Frontal cortex (tissue), 3 donors: ENCODE measurements at regions not wholly inside any gene's neighbourhood (a gene's known extent, or its start where the extent isn't known, plus 50 kb on each side); places are given as distances from the start of the nearest gene placed in this dataset.
"Not testable (repeated sequence)": the region's sequence is repeated elsewhere in the genome, so short reads cannot be mapped to it uniquely, and the experiment has no call there.

ENCODE experiments used
- DNase-seq, 2 donors: peaks; one replicate each; pipeline ENCODE4 v3.0.0; 2012; ENCODE audit warnings: low spot score in 2 of 2
- FAIRE-seq: peaks from 2 replicates; lab custom pipeline; 2012; peaks lifted over from hg19 to GRCh38; lab: Jason Lieb, UNC
- donor health status: control.
- donor health status: control.
- donor health status: control.

DNA sequence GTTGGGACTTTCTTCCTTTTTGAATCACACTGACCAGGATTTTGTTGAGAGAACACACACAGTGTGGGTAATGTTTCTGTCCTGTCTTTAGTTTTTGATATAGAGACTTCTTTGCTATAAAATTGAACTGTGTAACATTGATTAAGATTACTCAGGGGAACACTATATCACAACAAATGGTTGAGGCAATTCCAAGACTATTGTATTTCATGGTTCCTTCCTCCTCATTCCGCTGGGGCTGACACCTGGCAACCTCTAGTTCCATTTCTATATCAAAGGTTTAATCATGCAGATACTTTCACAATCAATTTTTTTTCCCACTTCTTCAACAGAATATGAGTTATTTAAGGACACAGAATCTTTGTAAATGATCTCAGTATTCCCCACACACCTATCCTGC is 182.2 kb downstream of the TAF11L14 start:
- no peak for FAIRE-seq
- DNase-seq, result no peak

DNA sequence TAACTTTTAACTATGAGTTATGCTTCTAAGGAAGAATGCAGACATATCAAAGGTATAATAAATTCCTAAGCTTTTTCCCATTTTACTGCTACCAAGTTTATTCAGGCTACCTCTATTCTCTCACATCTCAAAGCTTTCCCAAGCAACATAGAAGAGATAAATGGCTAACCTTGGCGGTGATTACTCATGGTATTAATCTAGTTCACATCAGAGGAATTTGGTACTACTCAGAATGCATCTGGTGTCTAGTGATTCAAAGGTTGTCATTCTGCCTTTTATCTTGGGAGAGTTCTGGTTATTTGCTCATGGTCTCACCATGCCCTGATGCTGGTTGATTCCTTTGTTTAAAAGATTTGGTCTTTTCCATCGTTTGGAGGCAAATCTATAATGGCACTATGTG is 182.7 kb downstream of the TAF11L14 start:
- no peak for DNase-seq
- FAIRE-seq, result no peak

DNA sequence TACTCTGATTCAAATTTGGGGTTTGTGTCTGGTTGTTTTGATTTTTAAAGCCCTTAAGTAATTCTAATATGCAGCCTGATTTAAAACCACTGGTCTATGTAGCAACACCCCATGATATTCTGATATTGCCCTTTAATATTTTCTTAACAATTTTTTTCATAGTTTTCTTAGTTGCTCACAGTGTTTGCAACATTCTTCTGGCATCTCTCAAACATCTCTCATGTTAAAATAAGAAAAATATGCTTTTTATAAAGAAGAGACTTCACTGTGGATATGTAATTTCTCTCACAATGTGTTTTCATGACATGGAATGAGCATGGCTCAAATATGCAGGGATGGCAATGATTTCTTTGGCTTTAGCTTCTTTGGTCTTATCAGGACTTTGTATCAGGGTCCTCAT is 183.7 kb downstream of the TAF11L14 start:
- FAIRE-seq (no peak), DNase-seq (no peak)

DNA sequence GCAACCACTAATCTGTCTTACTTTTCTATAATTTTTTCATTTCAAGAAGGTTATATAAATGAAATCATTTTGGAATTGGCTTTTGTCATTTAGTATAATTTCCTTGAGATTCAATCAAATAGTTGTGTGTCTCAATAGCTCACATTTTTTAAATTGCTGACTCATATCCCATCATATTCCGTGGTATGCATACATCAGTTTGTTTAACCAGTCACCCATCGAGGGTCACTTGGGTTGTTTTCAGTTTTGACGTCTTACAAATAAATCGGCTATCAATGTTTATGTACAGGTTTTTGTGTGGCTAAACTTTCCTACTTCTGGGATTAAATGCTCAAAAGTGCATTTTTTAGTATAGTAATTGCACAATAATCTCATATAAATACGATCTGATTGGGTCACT is 185.5 kb downstream of the TAF11L14 start:
- FAIRE-seq (no peak), DNase-seq (no peak)

DNA sequence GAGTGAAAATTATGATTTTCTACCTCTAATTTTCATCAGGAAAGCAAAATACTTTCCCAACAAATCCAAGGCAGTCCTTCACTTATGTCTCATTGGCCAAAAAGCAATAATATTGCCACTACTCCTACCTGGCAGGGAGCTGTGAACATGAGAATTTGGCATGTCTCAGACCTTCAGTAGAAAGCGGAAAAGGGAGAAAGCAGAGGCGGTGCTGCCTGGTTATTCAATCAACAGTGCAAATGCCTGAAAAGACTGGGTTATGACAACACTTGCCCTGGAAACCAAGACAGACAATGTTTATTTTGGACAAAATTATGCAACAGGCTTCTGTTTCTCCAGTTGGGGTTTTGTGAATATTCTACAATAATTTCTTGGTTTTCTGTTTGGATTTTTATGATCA is 194.4 kb downstream of the TAF11L14 start:
- FAIRE-seq (no peak), DNase-seq (peak in 1 of 2 donors; percentile 1)

DNA sequence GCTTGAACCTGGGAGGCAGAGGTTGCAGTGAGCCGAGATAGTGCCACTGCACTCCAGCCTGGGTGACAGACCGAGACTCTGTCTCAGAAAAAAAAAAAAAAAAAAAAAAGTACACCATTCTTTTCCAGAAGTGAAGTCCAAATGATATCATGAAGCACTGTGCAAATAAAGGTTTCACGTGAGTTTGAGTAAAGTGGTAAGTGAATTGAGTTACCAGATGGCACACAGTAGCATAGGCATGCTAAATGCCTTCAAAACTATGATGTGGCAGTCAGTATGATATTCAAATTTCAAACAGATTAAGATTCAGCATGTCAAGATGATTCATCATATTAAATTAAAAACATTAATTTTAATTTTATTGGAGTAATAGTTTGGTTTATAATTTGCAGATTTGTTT is 195.2 kb downstream of the TAF11L14 start:
- FAIRE-seq, result no peak

DNA sequence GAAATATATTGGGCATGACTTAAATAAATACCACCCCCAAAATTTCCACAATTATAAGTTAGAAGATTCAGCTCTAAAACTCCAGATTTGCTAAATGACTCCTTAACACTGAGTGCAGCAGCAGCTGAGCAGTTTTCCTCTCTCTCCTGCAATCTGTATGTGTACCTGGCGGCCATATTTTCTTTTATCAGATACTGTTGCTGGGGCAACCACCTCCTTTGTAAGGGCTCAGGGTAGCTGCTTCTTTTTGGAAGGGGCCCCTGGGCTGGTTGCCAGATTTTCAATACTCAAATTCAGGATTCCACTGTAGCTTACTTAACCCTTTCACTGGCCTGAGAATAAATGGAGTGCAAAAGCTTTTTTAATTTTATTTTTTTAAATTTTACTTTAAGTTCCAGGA is 197.0 kb downstream of the TAF11L14 start:
- DNase-seq (no peak), FAIRE-seq (no peak)

More for the DNA sequence above, 195.2 kb downstream of the TAF11L14 start:
- DNase-seq, result no peak

DNA sequence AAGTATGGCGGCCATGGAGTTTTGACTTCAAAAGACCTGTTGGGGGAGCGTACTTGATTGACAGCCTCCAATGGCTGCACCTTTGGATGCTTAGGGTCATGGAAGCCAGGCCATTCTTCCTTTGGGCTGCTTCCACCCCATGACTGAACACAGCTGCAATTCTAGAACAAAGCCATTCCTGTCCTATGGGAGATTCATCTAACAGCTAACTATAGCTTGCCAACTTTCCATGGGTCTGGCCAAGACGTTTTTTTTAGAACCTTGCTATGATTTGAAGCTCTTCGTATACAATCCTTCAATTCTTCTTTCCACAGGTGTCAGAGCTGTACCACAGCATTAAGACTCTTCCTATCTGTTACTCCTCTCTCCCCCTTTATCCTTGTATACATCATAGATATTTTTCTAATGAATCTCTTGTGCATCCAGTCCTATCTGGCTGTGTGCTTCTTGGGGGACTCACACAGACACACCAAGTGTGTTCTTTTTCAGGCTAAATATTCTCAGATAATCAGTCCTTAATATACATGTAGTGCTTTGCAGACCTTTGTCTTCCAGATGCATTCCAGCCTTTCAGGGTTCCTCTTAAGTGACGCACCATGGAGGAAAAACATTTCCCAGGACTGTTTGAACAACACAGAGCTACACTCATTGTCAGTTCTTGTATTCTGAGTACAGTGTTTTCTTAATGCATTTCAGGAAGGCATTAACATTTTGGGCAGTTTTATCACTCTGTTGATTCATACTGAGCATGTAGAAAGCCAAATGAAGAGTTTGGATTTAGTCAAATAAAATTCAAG is 198.9 kb downstream of the TAF11L14 start:
- FAIRE-seq, result no peak
- no peak for DNase-seq

DNA sequence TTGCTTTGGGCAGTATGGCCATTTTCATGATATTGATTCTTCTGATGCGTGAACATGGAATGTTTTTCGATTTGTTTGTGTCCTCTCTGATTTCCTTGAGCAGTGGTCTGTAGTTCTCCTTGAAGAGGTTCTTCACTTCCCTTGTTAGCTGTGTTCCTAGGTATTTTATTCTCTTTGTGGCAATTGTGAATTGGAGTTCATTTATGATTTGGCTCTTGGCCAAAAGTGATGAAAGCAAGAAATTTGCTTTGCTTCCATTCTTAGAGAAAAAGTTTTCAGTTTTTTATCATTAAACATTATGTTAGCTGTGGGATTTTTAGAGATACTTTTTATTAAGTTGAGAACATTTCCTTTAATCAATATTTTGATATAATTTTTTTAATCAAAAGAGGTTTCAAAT is 203.5 kb downstream of the TAF11L14 start:
- FAIRE-seq, result no peak

DNA sequence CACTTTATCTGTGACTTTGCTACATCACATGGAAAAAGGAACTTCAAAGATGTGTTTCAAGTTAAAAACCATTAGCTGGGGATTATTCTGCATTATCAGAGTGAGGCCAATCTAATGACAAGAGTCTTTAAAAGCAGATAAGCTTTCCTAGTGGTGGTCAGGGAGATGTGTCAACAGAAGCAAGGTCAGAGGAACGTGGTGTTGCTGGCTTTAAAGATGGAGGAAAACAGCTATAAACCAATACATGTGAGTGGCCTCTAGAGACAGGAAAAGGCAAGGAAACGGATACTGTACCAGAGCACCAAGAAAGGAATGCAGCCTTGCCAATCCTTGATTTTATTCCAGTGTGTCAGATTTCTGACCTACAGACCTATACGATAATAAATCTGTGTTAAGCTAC is 204.2 kb downstream of the TAF11L14 start:
- FAIRE-seq (no peak), DNase-seq (no peak)

More for the DNA sequence above, 203.5 kb downstream of the TAF11L14 start:
- DNase-seq, result no peak

DNA sequence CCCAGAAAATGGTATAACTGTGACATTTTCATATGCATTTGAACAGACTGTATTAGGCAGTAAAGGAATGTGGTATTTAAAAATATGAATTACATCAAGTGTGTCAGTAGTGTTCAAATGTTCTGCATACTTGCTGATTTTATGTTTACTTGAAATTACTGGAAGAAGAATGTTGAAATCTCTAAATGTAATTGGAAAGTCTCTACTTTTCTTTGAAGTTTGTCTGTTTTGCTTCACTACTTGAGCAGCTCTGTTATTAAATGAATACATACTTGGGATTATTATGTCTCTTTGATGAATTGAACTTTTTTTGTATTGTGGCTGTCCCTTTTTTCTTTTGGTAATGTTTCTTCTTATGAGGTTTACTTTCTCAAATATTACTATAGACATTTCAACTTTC is 205.6 kb downstream of the TAF11L14 start:
- FAIRE-seq (no peak), DNase-seq (no peak)

DNA sequence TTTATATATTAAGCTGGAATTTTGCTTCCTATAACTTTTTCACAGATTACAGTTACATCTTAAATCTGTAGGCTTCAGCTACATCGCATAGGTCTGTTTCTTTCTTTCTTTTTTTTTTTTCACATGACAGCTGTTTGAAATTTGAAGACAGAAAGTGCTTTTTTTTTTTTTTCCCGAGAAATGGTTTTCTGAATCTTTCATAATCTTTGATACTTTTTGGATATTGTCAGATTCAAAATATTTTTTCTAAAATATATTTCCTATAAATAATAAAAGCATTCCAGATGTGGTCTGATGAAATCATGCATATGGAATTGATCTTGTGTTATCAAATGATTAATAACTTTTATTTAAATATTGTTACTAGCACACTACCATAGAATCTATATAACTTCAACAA is 212.2 kb downstream of the TAF11L14 start:
- FAIRE-seq (no peak), DNase-seq (no peak)

DNA sequence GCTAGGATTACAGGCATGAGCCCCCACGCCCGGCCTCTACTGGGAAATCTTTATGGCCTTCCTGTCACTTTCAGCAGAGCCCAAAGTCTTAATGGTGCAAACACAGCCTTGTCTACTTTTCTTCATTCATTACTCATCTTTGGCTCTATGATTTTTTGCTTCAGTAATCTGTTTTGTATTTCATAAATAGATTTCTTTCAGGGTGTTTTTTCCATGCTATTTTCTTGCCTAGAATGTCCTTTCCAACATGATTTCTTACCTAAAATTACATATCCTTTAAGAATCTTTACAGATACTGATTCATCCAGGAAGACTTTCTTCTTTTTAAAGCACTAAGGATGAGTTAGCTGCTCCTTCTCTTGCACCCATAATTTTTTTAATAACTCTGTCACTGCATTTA is 213.0 kb downstream of the TAF11L14 start:
- no peak for DNase-seq
- no peak for FAIRE-seq

DNA sequence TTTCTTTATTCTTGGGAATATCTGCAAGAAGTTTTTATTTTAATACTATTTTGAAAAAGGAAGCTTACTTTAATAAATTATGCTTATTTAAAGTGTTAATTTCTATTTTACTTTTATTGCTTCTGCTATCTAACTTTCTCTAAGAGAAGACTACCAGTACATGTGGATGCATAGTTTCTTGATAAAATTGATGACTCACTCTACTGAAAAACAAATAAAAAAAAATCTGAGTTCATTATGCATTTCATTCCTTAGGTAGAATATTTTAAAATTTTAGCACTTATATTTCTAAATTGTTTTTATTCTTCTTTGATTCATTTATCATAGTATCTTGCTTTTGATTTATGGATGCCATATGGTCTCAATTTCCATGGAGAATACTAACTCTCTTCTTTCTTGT is 217.9 kb downstream of the TAF11L14 start:
- DNase-seq, result no peak
- FAIRE-seq, result no peak

DNA sequence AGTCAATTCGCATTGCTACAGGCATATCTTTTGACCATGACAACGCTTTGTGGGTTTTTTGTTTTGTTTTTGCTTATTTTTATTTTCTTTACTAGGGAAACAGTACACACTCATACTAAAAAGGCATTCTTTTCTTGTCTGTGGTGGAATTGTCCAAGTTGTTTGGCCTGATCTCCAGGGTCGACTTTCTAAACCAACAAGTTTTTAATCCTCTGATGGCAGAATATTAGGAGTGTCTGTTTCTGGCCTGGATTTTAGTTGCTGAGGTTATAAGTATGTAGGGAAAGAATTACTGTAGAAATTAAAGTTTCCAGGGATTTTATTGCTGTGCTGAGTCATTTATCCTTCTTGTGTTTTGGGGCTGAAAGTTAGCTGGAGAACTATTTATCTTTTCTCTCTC is 218.5 kb downstream of the TAF11L14 start:
- DNase-seq, result no peak
- FAIRE-seq, result no peak

DNA sequence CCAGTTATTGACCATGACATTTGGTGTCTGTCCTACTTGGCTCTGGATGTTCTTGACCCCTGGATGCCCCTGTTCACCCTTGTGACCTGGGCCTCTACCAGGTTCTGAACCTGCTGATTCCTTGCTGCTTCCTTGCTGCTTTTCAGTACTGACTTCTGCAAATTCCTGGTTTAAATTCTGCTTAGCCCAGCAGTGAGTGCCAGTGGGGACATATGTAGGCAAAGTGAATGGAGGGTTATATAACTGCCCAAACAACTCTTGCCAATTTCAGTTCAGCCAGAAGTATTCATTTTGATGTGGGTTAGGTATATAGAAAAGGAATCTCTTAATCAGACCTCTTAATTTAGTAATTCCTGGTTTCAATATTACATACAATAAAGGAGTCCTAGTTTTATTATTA is 220.6 kb downstream of the TAF11L14 start:
- DNase-seq (no peak), FAIRE-seq (no peak)

DNA sequence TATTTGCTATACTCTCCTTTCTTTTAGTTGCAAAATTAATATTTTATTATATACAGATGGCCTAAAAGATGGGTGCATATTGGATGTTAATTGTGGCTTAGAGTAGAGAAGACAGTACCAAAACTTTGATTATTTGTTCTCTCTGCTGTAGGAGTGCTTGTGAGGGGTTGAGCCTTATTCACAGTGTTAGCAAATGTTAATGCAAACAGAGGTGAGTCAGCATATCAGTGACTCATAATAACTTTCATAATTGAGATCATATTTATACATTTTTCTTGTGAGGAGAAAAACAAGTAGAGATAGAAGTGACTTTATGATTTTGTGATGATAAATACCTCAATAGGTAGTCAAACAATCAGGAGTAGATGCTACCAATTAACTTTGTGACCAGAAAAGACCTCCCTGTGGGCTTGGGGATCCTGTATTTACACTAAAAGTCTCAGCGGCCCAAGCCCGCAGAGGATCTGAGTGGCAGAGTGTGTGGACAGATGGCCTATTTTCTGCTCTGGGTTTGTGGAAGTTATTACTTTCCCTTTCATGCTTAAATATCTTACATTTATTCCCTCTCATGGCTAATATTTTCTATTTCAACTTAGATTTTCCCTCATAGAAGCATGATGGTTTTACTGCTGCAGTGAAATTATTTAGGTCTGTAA is 226.5 kb downstream of the TAF11L14 start:
- DNase-seq (no peak), FAIRE-seq (no peak)

DNA sequence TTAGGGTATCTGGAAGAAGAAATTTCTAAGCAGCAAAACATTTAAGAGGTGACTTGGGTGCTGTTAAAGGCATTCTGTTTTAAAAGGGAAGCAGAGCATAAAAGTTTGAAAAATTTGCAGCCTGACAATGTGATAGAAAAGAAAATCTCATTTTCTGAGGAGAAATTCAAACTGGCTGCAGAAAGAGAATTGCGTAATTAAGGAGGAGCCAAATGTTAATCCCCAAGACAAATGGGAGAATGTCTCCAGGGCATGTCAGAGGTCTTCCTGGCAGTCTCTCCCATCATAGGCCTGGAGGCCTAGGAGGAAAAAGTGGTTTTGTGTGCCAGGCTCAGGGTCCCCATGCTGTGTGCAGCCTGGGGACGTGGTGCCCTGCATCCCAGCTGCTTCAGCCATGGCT is 230.6 kb downstream of the TAF11L14 start:
- not testable (repeated sequence) for FAIRE-seq, DNase-seq

DNA sequence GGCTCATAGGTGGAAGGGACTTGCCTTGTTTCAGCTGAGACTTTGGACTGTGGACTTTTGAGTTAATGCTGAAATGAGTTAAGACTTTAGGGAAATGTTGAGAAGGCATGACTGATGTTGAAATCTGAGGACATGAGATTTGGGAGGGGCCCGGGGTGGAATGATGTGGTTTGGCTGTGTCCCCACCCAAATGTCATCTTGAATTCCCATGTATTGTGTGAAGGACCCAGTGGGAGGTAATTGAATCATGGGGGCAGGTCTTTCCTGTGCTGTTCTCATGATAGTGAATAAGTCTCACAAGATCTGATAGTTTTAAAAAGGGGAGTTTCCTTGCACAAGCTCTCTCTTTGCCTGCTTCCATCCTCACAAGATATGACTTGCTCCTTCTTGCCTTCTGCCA is 231.7 kb downstream of the TAF11L14 start:
- FAIRE-seq, DNase-seq: not testable (repeated sequence)

DNA sequence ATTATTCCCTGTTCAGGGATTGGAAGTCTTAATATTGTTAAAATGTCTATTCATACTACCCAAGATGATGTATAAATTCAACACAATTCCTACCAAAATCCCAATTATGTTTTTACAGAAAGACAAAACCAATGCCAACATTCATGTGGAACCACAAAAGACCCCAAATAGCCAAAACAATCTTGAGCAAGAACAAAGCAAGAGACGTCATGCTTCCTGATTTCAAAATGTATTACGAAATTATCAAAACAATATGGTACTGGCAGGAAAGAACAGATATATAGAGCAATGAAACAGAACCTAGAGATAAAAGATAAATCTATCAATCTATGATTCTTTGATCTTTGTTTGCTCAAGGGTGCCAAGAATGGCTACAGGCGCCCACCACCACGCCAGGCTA is 237.9 kb downstream of the TAF11L14 start:
- DNase-seq (no peak), FAIRE-seq (no peak)

DNA sequence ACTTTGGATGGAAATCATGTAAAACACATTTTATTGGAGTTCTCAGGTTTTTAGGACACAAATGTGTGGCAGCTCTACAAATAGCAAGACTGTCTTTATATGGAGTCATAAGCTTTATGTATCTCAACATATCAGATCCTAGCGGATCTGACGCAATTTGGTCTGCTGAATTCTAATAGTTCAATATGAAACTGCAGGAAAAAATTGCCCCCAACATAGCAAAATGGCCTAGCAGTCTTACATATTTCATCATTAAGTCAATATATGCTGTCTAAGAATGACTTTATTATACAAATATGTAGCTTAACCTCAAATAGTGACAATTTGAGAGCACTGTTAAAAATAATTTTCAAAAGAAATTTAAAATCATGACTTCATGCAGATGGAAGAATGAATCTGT is 244.3 kb downstream of the TAF11L14 start:
- FAIRE-seq (no peak), DNase-seq (no peak)

DNA sequence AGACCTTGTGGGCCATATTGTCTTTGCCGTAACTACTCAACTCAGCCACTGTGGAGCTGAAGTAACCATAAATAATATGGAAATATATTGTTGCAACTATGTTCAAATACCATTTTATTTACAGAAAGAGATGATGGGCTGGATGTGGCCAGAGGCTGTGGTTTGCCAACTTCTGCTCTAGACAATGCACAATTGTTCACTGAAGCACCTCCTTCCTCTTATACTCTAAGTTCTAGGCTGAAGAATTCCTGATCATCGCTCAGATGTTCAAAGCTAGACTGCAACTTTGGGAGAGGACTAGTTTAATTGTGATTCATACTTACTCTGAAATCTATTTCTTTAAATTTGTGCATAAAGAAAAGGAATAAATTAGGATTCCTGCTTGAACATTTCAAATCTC is 245.0 kb downstream of the TAF11L14 start:
- no peak for FAIRE-seq
- no peak for DNase-seq
